Peyer's patch (tissue), 4 donors: ENCODE measurements at regions not wholly inside any gene's neighbourhood (a gene's known extent, or its start where the extent isn't known, plus 50 kb on each side); places are given as distances from the start of the nearest gene placed in this dataset.

Experiments
- CTCF ChIP-seq, 6 experiments: fragments of 450-650 bp in 4 of 6; fragments of 200-600 bp in 2 of 6; sonication (generic) in 1 of 6; IDR thresholded peaks; one replicate each; pipeline ENCODE4 v1.5.1; 2017 to 2019; ENCODE audit warnings: antibody characterized with exemption in 6 of 6, mild to moderate bottlenecking in 3 of 6, moderate library complexity in 1 of 6
- POLR2A ChIP-seq, 2 donors: fragments of 450-650 bp; IDR thresholded peaks; one replicate each; pipeline ENCODE4 v1.5.1; 2017; ENCODE audit warnings: antibody characterized with exemption in 2 of 2, mild to moderate bottlenecking in 2 of 2, moderate library complexity in 2 of 2

- TF ChIP-seq POLR2A (IDR thresholded peaks at IDR 0.05) (no peak), CTCF (IDR thresholded peaks at IDR 0.05) (no peak)
These were observed 178.6 kb downstream of the UNC5CL start for GRCh38 chr6:40860443-40860842.
